ENCODE measurements at regions not wholly inside any gene's neighbourhood (a gene's known extent, or its start where the extent isn't known, plus 50 kb on each side); places are given as distances from the start of the nearest gene placed in this dataset.
"Not testable (repeated sequence)": the region's sequence is repeated elsewhere in the genome, so short reads cannot be mapped to it uniquely, and the experiment has no call there.

- DNase-seq (ENCODE audit: low spot score), result no peak
Measured at GRCh38 chr6:154637392-154637791, 95.8 kb upstream of the SCAF8 start.

- DNase-seq (ENCODE audit: low spot score), result no peak
Measured at GRCh38 chr6:154638369-154638768, 94.8 kb upstream of the SCAF8 start.

- not testable (repeated sequence) for DNase-seq (ENCODE audit: low spot score)
Measured at GRCh38 chr6:154639196-154639595, 94.0 kb upstream of the SCAF8 start.

- DNase-seq (ENCODE audit: low spot score), result no peak
Measured at GRCh38 chr6:154648188-154648887, 84.9 kb upstream of the SCAF8 start.

GRCh38 chr6:154648888-154649205 lies 84.4 kb upstream of the SCAF8 start:
- no peak for DNase-seq (ENCODE audit: low spot score)

- DNase-seq (ENCODE audit: low spot score), result no peak
Measured at GRCh38 chr6:154649721-154650120, 83.5 kb upstream of the SCAF8 start.

GRCh38 chr6:154650351-154650750 lies 82.9 kb upstream of the SCAF8 start:
- no peak for DNase-seq (ENCODE audit: low spot score)

GRCh38 chr6:154651656-154652055 lies 81.6 kb upstream of the SCAF8 start:
- no peak for DNase-seq (ENCODE audit: low spot score)

- DNase-seq (ENCODE audit: low spot score), result no peak
Measured at GRCh38 chr6:154653385-154653784, 79.8 kb upstream of the SCAF8 start.

GRCh38 chr6:154653853-154654252 lies 79.4 kb upstream of the SCAF8 start:
- peak; percentile 46 for DNase-seq (ENCODE audit: low spot score)

- DNase-seq (ENCODE audit: low spot score), result no peak
Measured at GRCh38 chr6:154656660-154657059, 76.6 kb upstream of the SCAF8 start.

GRCh38 chr6:154661768-154662167 lies 71.4 kb upstream of the SCAF8 start:
- no peak for DNase-seq (ENCODE audit: low spot score)

- no peak for DNase-seq (ENCODE audit: low spot score)
Measured at GRCh38 chr6:154664287-154664686, 68.9 kb upstream of the SCAF8 start.

- DNase-seq (ENCODE audit: low spot score), result no peak
Measured at GRCh38 chr6:154668156-154668555, 65.1 kb upstream of the SCAF8 start.

GRCh38 chr6:154672086-154672485 lies 61.1 kb upstream of the SCAF8 start:
- no peak for DNase-seq (ENCODE audit: low spot score)

- no peak for DNase-seq (ENCODE audit: low spot score)
Measured at GRCh38 chr6:154673919-154674318, 59.3 kb upstream of the SCAF8 start.

GRCh38 chr6:154675602-154676088 lies 57.6 kb upstream of the SCAF8 start:
- peak; percentile 91 for DNase-seq (ENCODE audit: low spot score)

- no peak for DNase-seq (ENCODE audit: low spot score)
Measured at GRCh38 chr6:154682633-154683125, 50.5 kb upstream of the SCAF8 start.
